ENCODE measurements at regions not wholly inside any gene's neighbourhood (a gene's known extent, or its start where the extent isn't known, plus 50 kb on each side); places are given as distances from the start of the nearest gene placed in this dataset.

GRCh38 chr3:55235416-55235815 lies 251.7 kb downstream of the WNT5A start:
- H3K9me3 ChIP-seq: no peaks in the 10 kb centered on the region
- H3K27ac ChIP-seq: no peak overlapping the region
- no peaks in the 10 kb centered on the region for H3K36me3 ChIP-seq
- H3K4me3 ChIP-seq: no peak overlapping the region
- DNase-seq: no peak
- no peak for TF ChIP-seq CTCF (IDR thresholded peaks at IDR 0.05)
- H3K27me3 ChIP-seq: no peaks in the 10 kb centered on the region
- no peaks in the 10 kb centered on the region for H3K4me1 ChIP-seq
- ATAC-seq: no peak
- intact Hi-C loops (cut with DNase I): no loop called here

GRCh38 chr3:55226696-55227095 lies 260.4 kb downstream of the WNT5A start:
- Histone ChIP-seq H3K36me3 (no peaks in the 10 kb centered on the region), H3K4me1 (no peaks in the 10 kb centered on the region), H3K9me3 (no peaks in the 10 kb centered on the region), H3K27ac (no peak overlapping the region), H3K4me3 (no peak overlapping the region), H3K27me3 (no peaks in the 10 kb centered on the region)
- no peak for TF ChIP-seq CTCF (IDR thresholded peaks at IDR 0.05)
- DNase-seq: no peak
- intact Hi-C loops (cut with DNase I): no loop called here
- no peak for ATAC-seq

DNA sequence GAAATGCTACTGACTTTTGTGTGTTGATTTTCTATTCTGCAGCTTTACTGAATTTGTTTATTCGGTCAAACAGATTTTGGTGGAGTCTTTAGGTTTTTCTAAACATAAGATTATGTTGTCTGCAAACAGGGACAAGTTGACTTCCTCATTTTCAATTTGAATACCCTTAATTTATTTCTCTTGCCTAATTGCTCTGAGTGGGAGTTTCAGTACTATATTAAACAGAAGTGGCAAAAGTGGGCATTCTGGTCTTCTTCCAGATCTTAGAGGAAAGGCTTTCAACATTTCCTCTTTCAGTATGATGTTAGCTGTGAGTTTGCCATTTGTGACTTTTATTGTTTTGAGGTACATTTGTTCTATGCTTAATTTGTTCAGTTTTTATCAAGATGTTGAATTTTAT lies 268.5 kb downstream of the WNT5A start:
- H3K9me3 ChIP-seq: peaks cover 6% of the 10 kb centered on the region

DNA sequence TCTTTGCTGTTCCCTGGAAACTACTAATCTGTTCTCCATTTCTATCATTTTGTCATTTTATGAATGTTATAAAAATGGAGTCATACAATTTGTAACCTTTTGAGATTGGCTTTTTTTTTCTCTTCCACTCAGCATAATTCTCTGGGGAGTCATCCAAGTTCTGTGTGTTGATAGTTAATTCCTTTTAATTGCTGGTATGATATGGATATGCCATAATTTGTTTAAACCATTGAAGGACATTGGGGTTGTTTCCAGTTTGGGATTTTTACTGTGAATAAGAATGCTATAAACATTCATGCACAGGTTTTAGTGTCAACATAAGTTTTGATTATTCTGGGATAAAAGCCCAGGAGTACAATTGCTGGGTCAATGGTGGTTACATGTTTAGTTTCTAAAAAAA lies 279.4 kb downstream of the WNT5A start:
- ATAC-seq: no peak
- H3K36me3 ChIP-seq: no peaks in the 10 kb centered on the region
- H3K4me3 ChIP-seq: no peak overlapping the region
- no peaks in the 10 kb centered on the region for H3K27me3 ChIP-seq
- no peak overlapping the region for H3K27ac ChIP-seq
- no peak for TF ChIP-seq CTCF (IDR thresholded peaks at IDR 0.05)
- intact Hi-C loops (cut with DNase I): no loop called here
- H3K4me1 ChIP-seq: no peaks in the 10 kb centered on the region
- no peak for DNase-seq
- H3K9me3 ChIP-seq: no peaks in the 10 kb centered on the region

More for the DNA sequence above, 268.5 kb downstream of the WNT5A start:
- H3K27ac ChIP-seq: no peak overlapping the region
- DNase-seq (no peak), ATAC-seq (no peak)
- no peaks in the 10 kb centered on the region for H3K4me1 ChIP-seq
- no peaks in the 10 kb centered on the region for H3K27me3 ChIP-seq
- no peak for TF ChIP-seq CTCF (IDR thresholded peaks at IDR 0.05)
- intact Hi-C loops (cut with DNase I): no loop called here
- H3K4me3 ChIP-seq: no peak overlapping the region
- no peaks in the 10 kb centered on the region for H3K36me3 ChIP-seq

GRCh38 chr3:55205990-55206389 lies 278.1 kb upstream of the LRTM1 start:
- no peak overlapping the region for H3K4me3 ChIP-seq
- no peak for ATAC-seq
- no peaks in the 10 kb centered on the region for H3K4me1 ChIP-seq
- intact Hi-C loops (cut with DNase I): no loop called here
- no peak for TF ChIP-seq CTCF (IDR thresholded peaks at IDR 0.05)
- no peaks in the 10 kb centered on the region for H3K36me3 ChIP-seq
- DNase-seq: no peak
- H3K27ac ChIP-seq: no peak overlapping the region
- no peaks in the 10 kb centered on the region for H3K9me3 ChIP-seq
- H3K27me3 ChIP-seq: no peaks in the 10 kb centered on the region

DNA sequence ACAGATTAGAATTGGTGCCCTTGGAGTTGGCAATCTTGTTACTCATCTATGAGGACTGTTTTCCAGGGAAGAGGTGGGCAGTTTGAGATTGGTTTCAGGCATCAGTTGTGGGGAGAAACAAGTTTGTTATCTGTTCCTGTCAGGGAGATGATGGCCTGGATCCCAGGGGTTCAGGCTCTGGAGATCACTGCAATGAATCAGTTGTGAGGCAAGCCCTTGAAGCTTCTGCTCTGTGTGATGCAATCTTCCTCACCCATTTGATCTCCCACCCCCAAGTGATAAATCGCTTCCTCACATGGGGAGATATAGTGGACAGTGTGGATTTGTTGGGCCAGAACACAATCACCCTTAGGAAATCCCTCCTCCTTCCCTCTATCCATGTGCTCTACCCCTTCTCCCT lies 276.6 kb upstream of the LRTM1 start:
- ATAC-seq: no peak
- no peaks in the 10 kb centered on the region for H3K36me3 ChIP-seq
- no peak overlapping the region for H3K27ac ChIP-seq
- no peaks in the 10 kb centered on the region for H3K4me1 ChIP-seq
- TF ChIP-seq CTCF (IDR thresholded peaks at IDR 0.05): no peak
- no peak for DNase-seq
- H3K27me3 ChIP-seq: no peaks in the 10 kb centered on the region
- no peaks in the 10 kb centered on the region for H3K9me3 ChIP-seq
- no peak overlapping the region for H3K4me3 ChIP-seq
- intact Hi-C loops (cut with DNase I): no loop called here

All from upper lobe of right lung (tissue), 1 donor.